ENCODE measurements at regions not wholly inside any gene's neighbourhood (a gene's known extent, or its start where the extent isn't known, plus 50 kb on each side); places are given as distances from the start of the nearest gene placed in this dataset.

DNA sequence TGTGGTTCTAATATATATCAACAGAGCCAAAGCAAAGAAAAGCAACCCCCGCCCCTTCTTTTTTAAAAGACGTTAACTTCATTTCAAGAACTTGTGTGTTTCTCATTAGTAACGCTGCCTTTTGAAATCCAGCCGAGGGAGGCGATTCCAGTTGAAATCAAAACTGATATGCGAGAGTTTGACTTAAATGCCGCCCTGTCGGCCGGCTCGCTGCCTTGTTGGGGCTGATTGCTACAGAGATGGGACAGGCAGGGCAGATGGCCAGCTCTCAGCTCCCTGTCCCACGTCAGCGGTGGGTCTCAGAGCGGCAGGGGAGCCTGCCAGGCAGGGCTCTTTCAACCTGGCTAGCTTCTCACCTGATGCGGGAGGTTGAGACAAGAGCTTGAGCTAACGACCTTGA lies 51.9 kb upstream of the ALX4 start:
- no peak for DNase-seq

DNA sequence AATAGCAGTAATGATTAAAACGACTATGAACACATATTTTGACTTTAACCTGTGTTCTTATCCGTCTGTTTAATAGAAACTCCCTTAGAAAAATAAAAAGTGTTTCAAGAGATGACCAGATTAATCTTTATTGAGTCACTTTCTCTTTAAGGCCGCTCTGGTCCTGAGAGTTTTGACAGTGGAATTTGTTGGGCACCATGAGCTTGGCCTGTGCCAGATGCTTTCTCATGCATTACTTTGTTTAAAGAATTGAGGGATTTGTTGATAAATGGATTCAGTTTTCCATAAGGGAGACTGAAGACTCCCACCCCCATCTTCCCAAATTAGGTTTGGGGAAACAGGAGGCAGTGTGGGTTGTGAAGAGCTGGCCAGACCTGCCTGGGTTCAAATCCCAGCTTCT lies 53.2 kb upstream of the ALX4 start:
- DNase-seq: no peak

DNA sequence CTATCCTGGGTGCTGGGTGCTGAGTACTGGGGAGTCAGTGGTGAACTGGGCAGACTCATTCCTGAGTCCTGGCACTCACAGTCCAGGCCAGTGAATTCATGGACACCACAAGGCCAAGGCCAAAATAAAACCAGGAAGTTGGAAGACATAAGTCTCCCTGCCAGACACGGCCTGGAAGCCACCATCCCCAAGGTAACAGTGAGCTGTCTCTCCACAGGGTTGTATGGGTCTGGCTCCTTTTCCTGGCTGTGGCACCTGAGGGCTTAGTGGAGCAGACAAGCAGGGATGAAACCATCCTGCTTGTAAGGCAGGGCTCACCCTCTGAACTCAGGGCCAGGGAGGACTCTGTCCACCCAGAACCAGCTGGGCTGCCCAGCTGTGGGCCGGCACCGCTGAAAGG lies 54.7 kb upstream of the ALX4 start:
- no peak for DNase-seq

DNA sequence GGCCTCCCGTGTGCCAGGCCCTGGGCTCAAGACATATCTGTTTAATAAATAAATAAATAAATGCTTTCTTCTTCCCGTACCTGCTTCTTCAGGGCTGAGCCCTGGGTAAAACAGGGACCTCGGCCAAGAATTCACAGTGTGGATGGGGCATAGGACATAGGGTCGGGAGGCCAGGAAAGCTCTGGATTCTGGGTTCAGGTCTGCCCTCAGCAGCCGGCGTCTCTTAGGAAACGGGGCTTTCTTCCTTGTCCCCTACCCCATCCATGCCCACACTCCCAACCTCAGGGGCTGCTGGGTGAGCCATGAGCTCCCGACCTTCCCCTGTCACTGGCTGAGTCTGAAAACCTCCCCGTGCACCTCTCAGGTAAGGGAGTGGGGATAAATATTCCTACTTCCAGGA lies 55.7 kb upstream of the ALX4 start:
- DNase-seq: no peak

DNA sequence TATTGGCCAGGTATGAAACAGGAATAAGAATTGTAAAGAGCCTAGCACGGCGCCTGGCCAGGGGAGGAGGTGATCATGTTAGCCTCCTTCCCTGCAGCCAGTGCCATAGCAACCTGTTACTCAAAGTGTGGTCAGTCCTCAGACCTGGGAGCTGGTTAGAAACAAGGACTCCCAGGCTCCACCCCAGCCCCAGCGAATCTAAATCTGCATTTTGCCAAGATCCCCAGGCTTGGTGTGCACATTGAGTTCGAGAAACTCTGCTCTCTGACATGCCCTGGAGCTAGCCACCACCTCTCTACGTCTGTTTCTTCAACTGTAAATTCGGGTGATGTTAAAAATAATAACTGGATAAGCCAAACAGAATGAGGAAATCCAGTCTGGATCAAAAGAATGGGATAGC lies 56.1 kb upstream of the ALX4 start:
- DNase-seq: no peak

DNA sequence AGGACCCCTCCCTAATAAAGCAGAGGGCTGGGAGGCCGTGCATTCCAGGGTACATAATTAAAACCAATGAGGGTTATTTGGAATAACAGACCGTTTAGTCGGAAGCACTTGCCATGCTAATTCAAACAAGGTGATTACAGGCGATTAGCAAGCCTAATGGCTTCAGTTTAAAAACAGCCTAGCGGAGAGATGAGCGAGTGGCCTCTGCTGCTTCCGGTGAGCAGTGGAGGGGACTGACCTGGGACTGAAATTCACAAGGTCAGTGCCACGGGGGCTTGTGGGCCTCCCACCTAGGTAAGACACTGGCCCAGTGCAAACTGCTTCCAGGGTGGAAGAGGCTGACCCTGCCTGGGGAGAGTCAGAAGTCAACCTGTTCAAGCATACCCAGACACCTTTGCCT lies 56.8 kb upstream of the ALX4 start:
- DNase-seq: no peak

DNA sequence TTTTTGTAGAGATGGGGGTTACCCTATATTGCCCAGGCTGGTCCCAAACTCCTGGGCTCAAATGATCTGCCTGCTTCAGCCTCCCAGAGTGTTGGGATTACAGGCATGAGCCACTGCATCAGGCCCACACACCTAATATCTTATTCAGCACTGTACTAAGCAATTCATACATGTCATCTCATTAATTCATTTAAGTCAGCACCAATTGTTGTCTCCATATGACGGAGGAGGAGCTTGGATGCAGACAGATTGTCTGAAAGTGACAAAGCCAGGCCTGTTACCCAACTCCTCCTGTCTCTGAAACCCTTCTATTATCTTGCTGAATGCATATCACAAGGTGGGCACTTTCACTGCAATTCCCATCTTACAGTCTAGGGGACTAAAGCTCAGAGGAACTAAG lies 57.5 kb upstream of the ALX4 start:
- DNase-seq: no peak

DNA sequence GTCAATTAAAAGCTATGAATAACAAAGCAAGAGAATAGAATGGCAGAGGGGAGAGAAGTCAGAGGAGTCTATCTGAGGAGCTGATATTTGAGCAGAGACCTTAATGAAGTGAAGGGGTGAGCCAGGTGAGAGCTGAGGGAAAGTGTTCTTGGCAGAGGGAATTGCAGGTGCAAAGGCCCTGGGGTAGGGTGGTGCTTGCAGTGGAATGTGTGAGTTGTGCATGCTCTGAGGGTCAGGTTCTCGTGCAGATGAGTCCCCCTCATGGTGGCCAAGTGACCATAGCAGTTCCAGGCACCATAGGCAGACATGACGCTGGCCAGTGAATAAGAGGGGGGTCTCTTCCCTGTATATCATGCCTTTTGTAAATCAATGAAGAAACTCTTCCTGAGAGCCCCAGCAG lies 58.9 kb upstream of the ALX4 start:
- DNase-seq: no peak

DNA sequence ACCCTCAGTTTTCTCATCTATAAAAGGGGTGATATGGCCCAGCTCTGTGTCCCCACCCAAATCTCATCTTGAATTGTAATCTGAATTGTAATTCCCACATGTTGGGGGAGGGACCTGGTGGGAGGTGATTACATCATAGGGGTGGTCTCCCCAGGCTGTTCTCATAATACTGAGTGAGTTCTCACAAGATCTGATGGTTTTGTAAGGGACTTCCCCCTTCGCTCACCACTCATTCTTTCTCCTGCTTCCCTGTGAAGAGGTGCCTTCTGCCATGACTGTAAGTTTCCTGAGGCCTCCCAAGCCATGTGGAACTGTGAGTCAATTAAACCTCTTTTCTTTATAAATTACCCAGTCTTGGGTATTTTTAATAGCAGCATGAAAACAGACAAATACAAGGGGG lies 61.1 kb upstream of the ALX4 start:
- peak in 1 of 3 donors; percentile 34 for DNase-seq

DNA sequence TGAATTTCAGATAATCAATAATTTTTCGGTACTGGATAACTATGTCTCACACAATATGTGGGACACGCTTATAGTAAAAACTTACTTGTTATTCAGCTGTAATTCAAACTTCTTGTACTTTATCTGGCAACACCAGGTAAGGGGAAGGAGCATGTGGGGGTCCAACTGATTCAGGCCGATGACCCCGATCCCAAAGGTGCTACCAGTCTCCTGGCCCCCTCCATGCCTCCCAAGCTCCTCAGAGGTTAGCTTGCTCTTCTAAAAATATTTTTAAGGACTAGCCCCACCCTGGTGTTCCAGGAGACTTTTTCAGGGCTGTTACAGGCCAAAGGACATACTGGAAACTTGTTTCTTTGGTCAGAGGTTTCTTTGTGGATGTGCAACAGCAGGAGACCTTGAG lies 61.8 kb upstream of the ALX4 start:
- no peak for DNase-seq

DNA sequence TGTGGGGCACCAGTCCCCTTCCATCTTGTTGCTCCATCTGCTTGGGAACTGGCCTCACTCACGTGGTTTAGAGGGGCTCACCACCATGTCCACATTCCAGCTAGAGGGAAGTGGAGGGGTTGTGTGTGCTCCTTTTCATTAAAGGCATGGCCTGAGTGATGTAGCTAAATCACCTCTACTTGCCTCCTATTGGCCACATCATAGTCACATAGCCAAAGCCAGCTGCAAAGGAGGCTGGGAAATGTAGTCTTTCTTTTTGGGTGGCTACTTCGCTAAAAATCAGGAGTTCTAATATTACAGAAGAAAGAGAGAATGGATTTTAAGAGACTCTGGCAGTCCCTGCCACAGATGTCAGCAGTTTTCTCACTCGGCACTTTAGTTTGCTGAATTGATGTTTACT lies 63.0 kb upstream of the ALX4 start:
- no peak for DNase-seq

DNA sequence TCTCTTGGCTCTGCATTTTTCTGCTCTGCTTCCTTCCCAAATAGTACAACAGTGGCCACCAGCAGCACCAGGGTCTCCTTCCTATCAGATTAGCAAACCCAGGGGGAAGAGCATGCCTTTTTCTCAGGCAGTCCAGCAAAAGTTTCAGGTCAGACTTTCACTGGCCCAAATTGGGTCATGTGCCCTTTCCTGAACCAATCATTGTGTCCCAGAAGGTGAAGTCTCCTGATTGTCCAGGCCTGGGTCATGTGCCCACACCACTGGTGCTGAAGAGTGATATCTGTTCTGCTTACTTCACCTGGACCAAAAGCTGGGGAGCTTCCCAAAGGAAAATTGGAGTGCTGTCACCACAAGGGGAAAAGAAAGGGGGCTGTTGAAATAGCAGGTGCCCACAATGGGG lies 64.1 kb upstream of the ALX4 start:
- DNase-seq: no peak

DNA sequence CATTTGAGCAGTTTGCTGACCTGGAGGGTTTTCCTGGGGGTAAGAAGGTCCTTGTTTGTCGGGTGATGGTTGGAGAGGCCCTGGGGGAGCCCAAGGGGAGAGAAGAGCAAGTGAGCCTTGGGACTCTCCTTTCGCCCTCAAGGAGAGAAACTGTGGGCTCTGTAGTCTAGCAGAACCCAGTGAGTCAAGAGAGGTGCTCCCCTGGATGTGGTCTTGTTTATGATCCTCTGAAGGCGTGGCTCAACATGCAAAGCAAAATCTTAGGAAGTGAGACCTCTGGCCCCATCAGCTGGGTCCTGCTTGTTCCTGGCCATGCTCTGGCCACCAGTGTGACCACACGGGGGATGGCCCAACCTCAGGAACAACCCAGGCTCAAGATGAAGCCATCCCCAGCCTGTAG lies 66.5 kb upstream of the ALX4 start:
- DNase-seq: no peak

DNA sequence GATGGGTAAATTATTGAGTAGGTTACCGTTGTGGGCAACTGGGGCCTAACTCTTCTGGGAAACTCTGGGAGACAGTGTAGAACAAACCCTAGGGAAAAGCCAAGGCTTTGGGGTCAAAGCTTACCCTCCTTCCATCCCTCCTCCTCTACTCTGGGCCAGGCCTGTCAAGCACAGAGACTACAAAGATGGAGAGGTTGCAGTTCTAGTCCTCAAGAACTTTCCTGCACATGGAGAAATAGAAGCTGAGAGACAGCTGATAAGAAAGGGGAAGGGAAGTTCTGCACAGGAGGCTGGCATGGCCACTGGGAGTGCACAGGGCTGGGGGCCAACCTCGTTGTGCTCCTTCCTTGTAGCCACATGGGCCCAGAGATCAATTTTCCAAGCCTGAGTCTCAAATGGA lies 67.2 kb upstream of the ALX4 start:
- DNase-seq: no peak

DNA sequence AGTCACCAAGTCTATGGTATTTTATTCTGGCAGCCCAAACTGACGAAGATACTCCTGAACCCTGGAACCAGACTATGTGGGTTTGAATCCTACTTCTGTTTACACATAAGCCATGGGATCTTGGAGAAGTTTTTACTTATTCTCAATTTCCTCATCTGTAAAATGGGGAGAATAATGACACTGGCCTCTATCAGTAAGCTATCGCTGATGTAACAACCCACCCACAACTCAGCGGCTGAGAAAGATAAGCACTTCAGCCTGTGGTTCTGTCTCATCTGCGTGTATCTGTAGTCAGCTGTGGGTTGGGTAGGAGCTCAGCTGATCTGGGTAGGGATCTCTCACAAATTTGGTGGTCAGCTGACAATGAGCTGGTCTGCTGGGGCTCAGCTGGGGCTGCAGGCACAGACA lies 68.0 kb upstream of the ALX4 start:
- no peak for DNase-seq

DNA sequence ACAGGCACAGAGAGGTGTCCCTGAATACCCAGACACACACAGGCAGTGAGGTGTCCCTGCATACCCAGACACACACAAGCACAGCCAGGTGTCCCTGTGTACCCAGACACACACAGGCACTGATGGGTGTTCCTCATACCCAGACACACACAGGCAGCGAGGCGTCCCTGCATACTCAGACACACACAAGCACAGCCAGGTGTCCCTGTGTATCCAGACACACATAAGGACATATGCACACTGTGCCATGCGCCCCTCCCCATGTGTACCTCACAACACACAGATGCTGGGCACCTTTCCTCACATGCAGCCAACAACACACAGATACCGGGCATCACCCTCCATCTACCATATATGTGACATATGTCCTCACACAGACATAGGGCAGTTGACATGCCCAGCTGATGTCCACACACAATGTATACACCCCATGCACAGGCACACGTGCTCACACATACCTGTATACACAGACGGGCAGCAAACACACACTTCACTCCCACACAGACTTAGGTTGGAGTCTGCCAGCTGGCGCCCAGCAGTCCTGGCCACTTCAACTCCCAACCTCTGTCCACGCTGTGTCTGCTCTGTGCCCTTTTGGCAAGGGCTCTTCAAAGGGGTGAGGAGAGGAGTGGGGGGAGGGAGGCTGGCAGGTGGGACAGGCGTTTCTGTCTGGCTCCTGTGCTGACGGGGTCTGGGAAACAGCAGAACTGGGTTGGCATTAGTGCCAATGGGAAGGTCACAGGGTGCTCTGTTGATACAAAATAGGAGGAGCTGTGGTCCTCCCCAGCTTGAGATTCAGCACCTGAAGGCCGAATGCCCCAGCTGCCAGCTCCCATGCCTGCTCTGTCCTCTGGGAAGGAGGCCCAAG lies 69.4 kb upstream of the ALX4 start:
- DNase-seq: no peak

DNA sequence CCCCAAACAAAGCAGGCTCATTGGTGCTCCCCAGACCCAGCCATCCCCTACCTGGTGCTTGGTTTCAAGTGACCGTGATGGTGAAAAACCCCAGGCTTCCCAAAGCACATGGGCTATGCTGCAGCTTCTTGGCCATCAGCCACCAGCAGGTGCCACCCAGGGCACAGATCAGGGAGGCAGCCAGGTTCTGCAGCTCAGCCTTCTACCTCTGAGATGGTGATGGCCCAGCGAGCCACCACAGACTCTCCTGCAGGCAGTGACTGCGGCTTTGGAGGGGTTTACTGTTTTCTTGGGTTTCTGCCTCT lies 70.0 kb upstream of the ALX4 start:
- DNase-seq: no peak

DNA sequence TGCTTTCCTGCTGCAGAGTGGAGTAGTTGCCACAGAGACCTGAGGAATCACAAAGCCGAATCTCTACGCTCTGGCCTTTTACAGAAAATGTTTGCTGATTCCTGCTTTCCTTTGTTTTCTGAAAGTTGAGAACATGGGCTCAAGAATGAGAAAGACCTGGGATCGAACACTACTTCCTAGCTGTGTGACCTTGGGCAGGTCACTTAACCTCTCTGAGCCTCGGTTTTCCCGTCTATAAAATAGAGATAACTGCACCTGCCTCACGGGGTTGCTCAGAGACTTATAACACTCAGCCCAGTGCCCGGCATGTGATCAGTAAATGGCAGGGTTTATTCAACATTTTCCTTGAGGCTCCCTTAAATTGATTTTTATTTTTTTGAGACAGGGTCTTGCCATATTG lies 70.9 kb upstream of the ALX4 start:
- DNase-seq: no peak

DNA sequence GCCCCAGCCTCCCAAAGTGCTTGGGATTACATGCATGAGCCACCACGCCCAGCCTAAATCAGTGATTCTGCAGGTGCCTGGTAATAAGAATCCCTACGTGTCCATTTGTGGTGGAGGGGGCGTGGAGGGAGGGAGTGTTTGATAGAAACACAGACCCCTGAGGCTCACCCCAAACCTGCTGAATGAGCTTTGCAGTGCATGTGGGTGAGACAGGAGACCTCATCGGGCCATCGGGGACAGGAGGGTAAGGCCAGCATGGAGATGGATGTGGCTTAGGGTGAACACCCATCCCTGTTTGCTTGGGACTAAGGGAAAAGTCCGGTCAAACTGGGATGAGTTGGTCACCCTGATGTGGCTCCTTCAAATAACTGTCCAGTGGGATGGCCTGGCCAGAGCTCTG lies 71.3 kb upstream of the ALX4 start:
- DNase-seq: no peak

DNA sequence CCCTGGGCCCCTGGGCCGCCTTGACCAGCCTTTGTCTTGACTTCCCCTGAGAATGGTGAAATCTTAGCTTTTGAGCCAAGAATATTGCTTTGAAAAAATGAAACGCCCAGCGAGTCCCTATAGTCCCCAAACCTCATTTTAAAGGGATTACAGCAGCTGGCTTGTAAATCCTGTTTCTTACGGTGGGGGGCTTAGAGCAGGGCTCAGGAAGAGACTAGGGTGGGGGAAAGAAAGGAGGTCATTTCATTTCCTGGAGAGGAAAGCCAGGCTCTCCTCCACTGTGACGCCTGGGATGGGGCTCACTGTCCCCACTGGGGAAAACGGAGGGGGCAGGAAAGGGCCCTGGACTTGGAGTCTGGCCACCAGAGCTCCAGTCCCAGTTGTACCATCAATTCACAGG lies 72.2 kb upstream of the ALX4 start:
- DNase-seq: no peak

DNA sequence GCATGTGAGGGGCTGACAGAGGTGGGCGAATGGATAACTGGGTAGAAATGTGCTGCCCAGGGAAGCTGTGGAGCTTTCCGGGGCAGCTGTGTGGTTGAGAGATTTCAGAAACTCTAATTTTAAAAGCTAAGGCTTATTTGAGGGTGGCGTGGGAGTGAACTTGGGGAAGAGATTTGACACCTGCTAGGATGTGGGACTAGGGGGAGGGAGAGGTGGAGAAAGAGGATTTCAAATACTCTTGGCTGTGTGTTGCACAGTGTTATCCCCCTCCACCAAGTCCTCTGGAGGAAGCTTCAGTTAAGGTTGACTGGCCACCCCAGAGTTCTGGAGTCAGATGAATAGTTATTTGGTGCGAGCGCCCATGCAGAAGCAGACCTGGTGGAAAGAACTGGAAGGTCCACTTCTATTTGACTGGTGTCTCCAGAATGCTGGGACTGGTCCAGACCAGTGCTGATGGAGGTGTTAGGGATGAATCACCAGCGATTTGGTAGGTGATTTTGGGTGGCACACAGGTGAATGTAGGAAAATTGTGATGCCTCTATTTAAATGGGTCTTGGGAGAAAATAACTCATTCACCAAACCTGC lies 72.8 kb upstream of the ALX4 start:
- no peak for DNase-seq

DNA sequence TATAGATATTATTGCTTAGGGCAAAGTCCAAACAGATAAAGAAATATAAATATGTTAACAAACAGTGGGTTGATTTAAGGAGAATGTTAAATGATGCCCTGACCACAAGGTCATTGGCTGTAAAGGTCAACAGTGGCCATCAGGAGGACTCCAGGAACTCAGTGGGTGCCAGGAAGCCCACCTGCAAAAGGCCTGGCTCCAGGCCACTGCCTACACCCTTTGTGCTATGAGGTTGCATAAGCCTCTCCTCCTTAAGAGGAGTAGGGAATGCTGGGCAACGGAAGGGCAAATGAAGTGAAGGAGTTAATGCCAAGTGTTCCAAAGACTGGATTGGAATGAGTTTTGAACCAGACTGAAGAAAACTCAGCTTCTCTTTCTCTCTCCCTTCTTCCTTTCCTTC lies 73.3 kb upstream of the ALX4 start:
- DNase-seq: no peak

DNA sequence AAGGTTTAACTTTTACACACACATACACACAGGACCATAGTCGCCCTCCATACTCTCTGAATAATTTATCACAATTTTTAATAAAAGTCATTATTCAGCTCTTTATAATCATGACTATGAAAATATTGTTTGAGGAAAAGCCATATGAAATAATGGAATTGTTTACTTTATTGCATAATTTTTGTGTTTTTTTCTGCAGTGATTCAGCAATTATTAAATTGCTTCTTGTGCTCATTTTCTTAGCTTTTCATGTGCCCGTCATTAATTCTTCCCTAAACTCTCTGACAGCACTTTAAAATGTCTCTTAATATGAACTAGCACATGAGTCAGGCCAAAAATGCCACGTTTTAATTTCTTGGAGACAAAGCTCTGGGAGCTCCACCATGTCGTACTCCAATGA lies 77.5 kb upstream of the ALX4 start:
- DNase-seq: no peak

DNA sequence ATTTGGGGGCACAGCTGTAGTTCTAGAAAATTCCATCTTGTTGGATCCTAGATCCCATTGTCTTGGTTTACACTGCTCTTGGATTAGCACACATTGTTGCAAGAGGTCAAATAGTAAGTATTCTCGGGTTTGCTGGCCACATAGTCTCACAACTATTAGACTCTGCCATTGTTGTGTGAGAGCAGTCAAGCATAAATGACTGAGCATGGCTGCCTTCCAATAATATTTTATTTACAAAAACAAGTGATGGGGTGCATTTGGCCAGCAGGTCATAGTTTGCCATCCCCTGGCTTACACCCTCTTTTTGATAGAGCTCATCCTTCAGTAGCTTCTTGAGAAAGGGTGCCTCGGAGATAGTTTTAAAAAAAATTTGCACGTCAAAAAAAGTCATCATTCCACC lies 77.9 kb upstream of the ALX4 start:
- DNase-seq: no peak

All from suppressor macrophage treated with lipopolysaccharide for 1 hour (primary cell).